Astrocyte (in vitro differentiated cells and primary cell): ENCODE measurements at regions not wholly inside any gene's neighbourhood (a gene's known extent, or its start where the extent isn't known, plus 50 kb on each side); places are given as distances from the start of the nearest gene placed in this dataset.

ENCODE experiments used
- EZH2 ChIP-seq: IDR thresholded peaks from 2 replicates; pipeline ENCODE4 v1.6.1; 2012; ENCODE audit warnings: mild to moderate bottlenecking, low read length, inconsistent platforms; ENCODE audit not compliant: insufficient read depth
- TF ChIP-seq, protein P1 (sequence below): IDR thresholded peaks from 2 replicates; pipeline ENCODE4 v1.5.1; 2011; ENCODE audit warnings: low read depth, mild to moderate bottlenecking, inconsistent platforms, low read length, moderate library complexity; ENCODE audit not compliant: insufficient read depth

DNA sequence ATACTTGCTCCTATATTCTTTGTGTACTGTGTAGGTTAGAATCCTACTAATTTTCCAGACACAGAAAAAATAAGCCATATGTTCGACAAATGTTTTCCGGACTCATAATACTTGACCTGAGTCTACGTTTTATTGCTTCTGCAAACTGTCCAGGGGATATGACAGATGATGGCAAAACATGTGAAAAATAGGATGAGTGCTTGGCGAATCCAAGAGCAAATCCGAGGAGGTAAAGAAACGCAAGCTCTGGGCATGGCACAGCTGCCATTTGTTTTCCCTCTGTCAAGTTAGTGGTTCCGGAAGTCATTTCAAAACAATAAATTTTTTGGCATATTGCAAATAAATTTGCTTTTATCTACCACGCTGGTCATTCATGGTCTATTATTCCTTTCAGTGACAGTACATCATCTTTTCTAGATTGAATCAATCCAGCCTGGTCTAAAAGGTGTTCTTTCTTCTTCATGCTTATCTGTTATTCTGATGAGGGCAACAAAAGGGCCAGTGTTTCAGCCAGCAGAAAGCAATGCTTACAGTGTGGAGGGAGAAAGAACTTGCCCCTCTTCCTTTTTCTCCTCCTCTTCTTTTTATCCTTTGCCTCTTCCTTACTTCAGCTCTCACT lies 476.1 kb upstream of the SOX11 start:
- no peak for TF ChIP-seq EZH2
- TF ChIP-seq, protein P1, sequence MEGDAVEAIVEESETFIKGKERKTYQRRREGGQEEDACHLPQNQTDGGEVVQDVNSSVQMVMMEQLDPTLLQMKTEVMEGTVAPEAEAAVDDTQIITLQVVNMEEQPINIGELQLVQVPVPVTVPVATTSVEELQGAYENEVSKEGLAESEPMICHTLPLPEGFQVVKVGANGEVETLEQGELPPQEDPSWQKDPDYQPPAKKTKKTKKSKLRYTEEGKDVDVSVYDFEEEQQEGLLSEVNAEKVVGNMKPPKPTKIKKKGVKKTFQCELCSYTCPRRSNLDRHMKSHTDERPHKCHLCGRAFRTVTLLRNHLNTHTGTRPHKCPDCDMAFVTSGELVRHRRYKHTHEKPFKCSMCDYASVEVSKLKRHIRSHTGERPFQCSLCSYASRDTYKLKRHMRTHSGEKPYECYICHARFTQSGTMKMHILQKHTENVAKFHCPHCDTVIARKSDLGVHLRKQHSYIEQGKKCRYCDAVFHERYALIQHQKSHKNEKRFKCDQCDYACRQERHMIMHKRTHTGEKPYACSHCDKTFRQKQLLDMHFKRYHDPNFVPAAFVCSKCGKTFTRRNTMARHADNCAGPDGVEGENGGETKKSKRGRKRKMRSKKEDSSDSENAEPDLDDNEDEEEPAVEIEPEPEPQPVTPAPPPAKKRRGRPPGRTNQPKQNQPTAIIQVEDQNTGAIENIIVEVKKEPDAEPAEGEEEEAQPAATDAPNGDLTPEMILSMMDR = no peak
